ENCODE measurements at regions not wholly inside any gene's neighbourhood (a gene's known extent, or its start where the extent isn't known, plus 50 kb on each side); places are given as distances from the start of the nearest gene placed in this dataset.
A peak's percentile ranks its signal among the peaks of the same experiment; 100 is the strongest.

GRCh38 chr5:159814222-159814621 lies 102.1 kb upstream of the ADRA1B start:
- 64 to 78% (median 72%) methylated on average over 3 of the region's 3 CpGs for WGBS, 5 donors
- no peaks in the 10 kb centered on the region for H3K27me3 ChIP-seq (replicated peaks in 1 of 7)
- no peak overlapping the region for H3K4me3 ChIP-seq
- H3K27ac ChIP-seq: no peak overlapping the region
- H3K9me3 ChIP-seq: peaks cover 0 to 7% (median 0%) of the 10 kb centered on the region in 8 donors
- peaks cover 0 to 2% (median 0%) of the 10 kb centered on the region in 6 donors for H3K4me1 ChIP-seq
- TF ChIP-seq, protein P1, sequence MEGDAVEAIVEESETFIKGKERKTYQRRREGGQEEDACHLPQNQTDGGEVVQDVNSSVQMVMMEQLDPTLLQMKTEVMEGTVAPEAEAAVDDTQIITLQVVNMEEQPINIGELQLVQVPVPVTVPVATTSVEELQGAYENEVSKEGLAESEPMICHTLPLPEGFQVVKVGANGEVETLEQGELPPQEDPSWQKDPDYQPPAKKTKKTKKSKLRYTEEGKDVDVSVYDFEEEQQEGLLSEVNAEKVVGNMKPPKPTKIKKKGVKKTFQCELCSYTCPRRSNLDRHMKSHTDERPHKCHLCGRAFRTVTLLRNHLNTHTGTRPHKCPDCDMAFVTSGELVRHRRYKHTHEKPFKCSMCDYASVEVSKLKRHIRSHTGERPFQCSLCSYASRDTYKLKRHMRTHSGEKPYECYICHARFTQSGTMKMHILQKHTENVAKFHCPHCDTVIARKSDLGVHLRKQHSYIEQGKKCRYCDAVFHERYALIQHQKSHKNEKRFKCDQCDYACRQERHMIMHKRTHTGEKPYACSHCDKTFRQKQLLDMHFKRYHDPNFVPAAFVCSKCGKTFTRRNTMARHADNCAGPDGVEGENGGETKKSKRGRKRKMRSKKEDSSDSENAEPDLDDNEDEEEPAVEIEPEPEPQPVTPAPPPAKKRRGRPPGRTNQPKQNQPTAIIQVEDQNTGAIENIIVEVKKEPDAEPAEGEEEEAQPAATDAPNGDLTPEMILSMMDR (IDR thresholded peaks at IDR 0.05 in 8 of 11, conservative IDR thresholded peaks at IDR 0.05 in 3 of 11): no peak
- TF ChIP-seq POLR2AphosphoS5 (IDR thresholded peaks at IDR 0.05): no peak
- no peak for TF ChIP-seq POLR2A (IDR thresholded peaks at IDR 0.05)
- no peak for DNase-seq
- no peaks in the 10 kb centered on the region for H3K36me3 ChIP-seq
- intact Hi-C loops (cut with DNase I; ENCODE audit: low total_unique reads): no loop called here

GRCh38 chr5:159814805-159815585 lies 101.3 kb upstream of the ADRA1B start:
- intact Hi-C loops (cut with DNase I; ENCODE audit: low total_unique reads): no loop called here
- Histone ChIP-seq H3K27me3 (replicated peaks in 1 of 7) (no peaks in the 10 kb centered on the region), H3K4me1 (peaks cover 0 to 9% (median 0%) of the 10 kb centered on the region in 6 donors), H3K27ac (no peak overlapping the region), H3K36me3 (no peaks in the 10 kb centered on the region), H3K9me3 (peaks cover 0 to 7% (median 0%) of the 10 kb centered on the region in 8 donors), H3K4me3 (no peak overlapping the region)
- 71 to 84% (median 75%) methylated on average over 4 of the region's 4 CpGs for WGBS, 5 donors
- TF ChIP-seq POLR2AphosphoS5 (IDR thresholded peaks at IDR 0.05) (no peak), POLR2A (IDR thresholded peaks at IDR 0.05) (no peak)
- TF ChIP-seq, protein P1 (IDR thresholded peaks at IDR 0.05 in 8 of 11, conservative IDR thresholded peaks at IDR 0.05 in 3 of 11): no peak
- no peak for DNase-seq

DNA sequence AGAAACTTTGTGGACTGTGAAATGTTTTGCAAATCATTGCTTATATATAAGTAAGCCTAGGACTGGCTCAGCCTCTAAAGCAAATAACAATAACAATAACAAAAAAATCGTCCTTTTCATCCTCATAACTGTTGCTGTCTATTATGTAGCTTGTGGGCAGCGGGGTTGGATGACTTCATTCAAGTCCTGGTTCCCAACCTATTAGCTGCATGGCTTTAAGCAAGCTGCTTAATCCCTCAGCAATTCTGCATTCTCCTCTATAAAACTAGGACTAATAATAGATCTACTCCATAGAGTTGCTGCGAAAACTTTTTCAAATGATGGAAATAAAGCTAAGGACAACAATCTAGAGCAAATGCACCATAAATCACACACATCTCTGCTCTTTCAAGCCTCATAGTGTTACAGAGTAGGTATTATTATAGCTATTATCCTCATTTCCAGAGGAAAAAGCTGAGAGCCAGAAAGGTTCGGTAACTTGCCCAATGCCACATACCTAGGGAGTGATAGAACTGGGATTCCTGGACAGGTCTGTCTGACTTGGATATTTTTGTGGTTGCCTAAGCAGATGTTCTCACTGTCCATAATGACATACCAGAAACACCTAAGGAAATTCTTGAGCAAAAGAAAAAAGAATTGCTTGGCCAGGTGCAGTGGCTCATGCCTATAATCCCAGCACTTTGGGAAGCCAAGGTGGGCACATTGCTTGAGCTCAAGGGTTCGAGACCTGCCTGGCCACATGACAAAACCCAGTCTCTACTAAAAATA lies 98.8 kb upstream of the ADRA1B start:
- Histone ChIP-seq H3K27ac (peak overlapping the region in 2 of 8 donors; percentile 27 to 69), H3K27me3 (replicated peaks in 1 of 7) (no peaks in the 10 kb centered on the region)

More for the DNA sequence above, 98.8 kb upstream of the ADRA1B start:
- Histone ChIP-seq H3K9me3 (no peaks in the 10 kb centered on the region), H3K4me1 (peaks cover 0 to 9% (median 0%) of the 10 kb centered on the region in 6 donors), H3K36me3 (no peaks in the 10 kb centered on the region), H3K4me3 (no peak overlapping the region)
- 74 to 90% (median 81%) methylated on average over 5 of the region's 5 CpGs for whole genome bisulfite sequencing, 5 donors
- TF ChIP-seq POLR2AphosphoS5 (IDR thresholded peaks at IDR 0.05): no peak
- TF ChIP-seq POLR2A (IDR thresholded peaks at IDR 0.05): no peak
- TF ChIP-seq, protein P1 (IDR thresholded peaks at IDR 0.05 in 8 of 11, conservative IDR thresholded peaks at IDR 0.05 in 3 of 11): no peak
- intact Hi-C loops (cut with DNase I; ENCODE audit: low total_unique reads): no loop called here
- no peak for DNase-seq
